Right lobe of liver (tissue), 4 donors: ENCODE measurements at regions not wholly inside any gene's neighbourhood (a gene's known extent, or its start where the extent isn't known, plus 50 kb on each side); places are given as distances from the start of the nearest gene placed in this dataset.

Experiments
- POLR2A ChIP-seq: fragments of 450-650 bp; IDR thresholded peaks from one replicate; pipeline ENCODE4 v1.6.1; 2017; ENCODE audit warnings: antibody characterized with exemption, mild to moderate bottlenecking
- TF ChIP-seq, protein P1 (sequence below), 4 donors: fragments of 200-600 bp in 3 of 4; fragments of 450-650 bp in 1 of 4; IDR thresholded peaks; one replicate each; pipeline versions ENCODE4 v1.5.1 to v1.8.0; 2016 to 2022; ENCODE audit warnings: antibody characterized with exemption in 4 of 4, mild to moderate bottlenecking in 2 of 4
- donor health status: DM: no; HTN: no; CAD: no.
- donor health status: DM: no; HTN: no; CAD: no.
- donor health status: DM: no; HTN: yes; CAD: no.

DNA sequence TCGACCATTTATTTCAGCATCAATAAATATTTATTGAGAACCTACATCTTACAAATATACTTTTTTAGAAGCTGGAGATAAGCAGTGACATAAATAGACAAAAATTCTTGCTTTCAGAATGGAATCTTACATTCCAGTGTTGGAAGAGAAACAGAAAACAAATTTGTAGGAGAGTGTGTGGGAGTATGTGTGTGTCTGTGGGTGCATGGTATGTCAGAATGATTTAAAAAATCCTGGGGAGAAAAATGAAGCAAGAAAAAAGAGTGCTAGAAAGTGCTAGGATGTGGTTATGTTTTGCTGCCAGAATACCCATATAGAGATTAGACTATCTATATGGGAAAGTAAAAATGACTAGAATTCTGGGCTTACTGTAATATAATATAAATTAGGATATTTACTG, 561.7 kb upstream of the SGO1 start:
- TF ChIP-seq, protein P1, sequence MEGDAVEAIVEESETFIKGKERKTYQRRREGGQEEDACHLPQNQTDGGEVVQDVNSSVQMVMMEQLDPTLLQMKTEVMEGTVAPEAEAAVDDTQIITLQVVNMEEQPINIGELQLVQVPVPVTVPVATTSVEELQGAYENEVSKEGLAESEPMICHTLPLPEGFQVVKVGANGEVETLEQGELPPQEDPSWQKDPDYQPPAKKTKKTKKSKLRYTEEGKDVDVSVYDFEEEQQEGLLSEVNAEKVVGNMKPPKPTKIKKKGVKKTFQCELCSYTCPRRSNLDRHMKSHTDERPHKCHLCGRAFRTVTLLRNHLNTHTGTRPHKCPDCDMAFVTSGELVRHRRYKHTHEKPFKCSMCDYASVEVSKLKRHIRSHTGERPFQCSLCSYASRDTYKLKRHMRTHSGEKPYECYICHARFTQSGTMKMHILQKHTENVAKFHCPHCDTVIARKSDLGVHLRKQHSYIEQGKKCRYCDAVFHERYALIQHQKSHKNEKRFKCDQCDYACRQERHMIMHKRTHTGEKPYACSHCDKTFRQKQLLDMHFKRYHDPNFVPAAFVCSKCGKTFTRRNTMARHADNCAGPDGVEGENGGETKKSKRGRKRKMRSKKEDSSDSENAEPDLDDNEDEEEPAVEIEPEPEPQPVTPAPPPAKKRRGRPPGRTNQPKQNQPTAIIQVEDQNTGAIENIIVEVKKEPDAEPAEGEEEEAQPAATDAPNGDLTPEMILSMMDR (IDR thresholded peaks at IDR 0.05), result no peak
- no peak for TF ChIP-seq POLR2A
